ENCODE measurements at regions not wholly inside any gene's neighbourhood (a gene's known extent, or its start where the extent isn't known, plus 50 kb on each side); places are given as distances from the start of the nearest gene placed in this dataset.

DNA sequence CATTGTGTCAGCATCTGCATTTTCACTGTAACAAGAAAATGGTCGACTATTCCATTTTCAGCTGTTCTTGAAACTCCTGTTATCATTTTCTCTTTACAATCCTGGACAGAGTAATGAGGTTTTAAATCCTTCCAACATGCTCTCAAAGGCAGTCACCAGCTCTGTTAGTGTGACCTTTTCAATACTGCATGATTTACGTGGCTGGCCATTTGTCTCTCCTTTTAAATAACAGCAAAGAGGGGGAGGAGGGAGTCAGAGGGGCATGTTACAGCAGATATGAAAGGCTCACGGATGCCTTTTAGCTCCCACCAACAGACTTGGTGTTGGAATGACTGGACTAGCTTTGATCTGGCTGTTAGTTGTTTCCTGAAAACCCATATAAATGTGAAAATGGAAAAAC lies 1251.2 kb downstream of the AACS start:
- ATAC-seq (no peak), DNase-seq (no peak)
- Histone ChIP-seq H3K27ac (no peak overlapping the region), H3K27me3 (peaks cover 0 to 5% (median 0%) of the 10 kb centered on the region in 9 donors), H3K4me1 (no peaks in the 10 kb centered on the region), H3K9me3 (peaks cover 0 to 4% (median 0%) of the 10 kb centered on the region in 12 donors), H3K4me3 (no peak overlapping the region), H3K36me3 (no peaks in the 10 kb centered on the region)
- WGBS, 4 donors: 30 to 42% (median 36%) methylated on average over 3 of the region's 3 CpGs
- intact Hi-C loops (cut with DNase I): no loop called here
- no peak for TF ChIP-seq POLR2A (IDR thresholded peaks at IDR 0.05)
- TF ChIP-seq, protein P1, sequence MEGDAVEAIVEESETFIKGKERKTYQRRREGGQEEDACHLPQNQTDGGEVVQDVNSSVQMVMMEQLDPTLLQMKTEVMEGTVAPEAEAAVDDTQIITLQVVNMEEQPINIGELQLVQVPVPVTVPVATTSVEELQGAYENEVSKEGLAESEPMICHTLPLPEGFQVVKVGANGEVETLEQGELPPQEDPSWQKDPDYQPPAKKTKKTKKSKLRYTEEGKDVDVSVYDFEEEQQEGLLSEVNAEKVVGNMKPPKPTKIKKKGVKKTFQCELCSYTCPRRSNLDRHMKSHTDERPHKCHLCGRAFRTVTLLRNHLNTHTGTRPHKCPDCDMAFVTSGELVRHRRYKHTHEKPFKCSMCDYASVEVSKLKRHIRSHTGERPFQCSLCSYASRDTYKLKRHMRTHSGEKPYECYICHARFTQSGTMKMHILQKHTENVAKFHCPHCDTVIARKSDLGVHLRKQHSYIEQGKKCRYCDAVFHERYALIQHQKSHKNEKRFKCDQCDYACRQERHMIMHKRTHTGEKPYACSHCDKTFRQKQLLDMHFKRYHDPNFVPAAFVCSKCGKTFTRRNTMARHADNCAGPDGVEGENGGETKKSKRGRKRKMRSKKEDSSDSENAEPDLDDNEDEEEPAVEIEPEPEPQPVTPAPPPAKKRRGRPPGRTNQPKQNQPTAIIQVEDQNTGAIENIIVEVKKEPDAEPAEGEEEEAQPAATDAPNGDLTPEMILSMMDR (IDR thresholded peaks at IDR 0.05): no peak

- H3K4me3 ChIP-seq: no peak overlapping the region
- intact Hi-C loops (cut with DNase I): no loop called here
- DNase-seq: no peak
Measured at GRCh38 chr12:126337556-126338441, 1272.6 kb downstream of the AACS start.

GRCh38 chr12:126342866-126343265 lies 1277.6 kb downstream of the AACS start:
- intact Hi-C loops (cut with DNase I): no loop called here
- ATAC-seq: no peak
- no peak for DNase-seq

More at GRCh38 chr12:126337556-126338441, 1272.6 kb downstream of the AACS start:
- ATAC-seq: no peak
- Histone ChIP-seq H3K36me3 (no peaks in the 10 kb centered on the region), H3K27ac (no peak overlapping the region), H3K9me3 (no peaks in the 10 kb centered on the region), H3K27me3 (peaks cover 0 to 4% (median 0%) of the 10 kb centered on the region in 9 donors), H3K4me1 (no peaks in the 10 kb centered on the region)
- TF ChIP-seq, protein P1 (IDR thresholded peaks at IDR 0.05): no peak
- no peak for TF ChIP-seq POLR2A (IDR thresholded peaks at IDR 0.05)
- 68 to 74% (median 70%) methylated on average over 7 of the region's 7 CpGs for WGBS, 4 donors

GRCh38 chr12:126343321-126343720 lies 1278.1 kb downstream of the AACS start:
- H3K4me1 ChIP-seq: no peaks in the 10 kb centered on the region
- peaks cover 0 to 7% (median 0%) of the 10 kb centered on the region in 9 donors for H3K27me3 ChIP-seq
- H3K36me3 ChIP-seq: no peaks in the 10 kb centered on the region
- intact Hi-C loops (cut with DNase I): no loop called here
- H3K4me3 ChIP-seq: no peak overlapping the region
- no peaks in the 10 kb centered on the region for H3K9me3 ChIP-seq
- WGBS, 4 donors: 70 to 90% (median 82%) methylated on average over 3 of the region's 3 CpGs
- H3K27ac ChIP-seq: no peak overlapping the region
- DNase-seq (no peak), ATAC-seq (no peak)
- no peak for TF ChIP-seq POLR2A (IDR thresholded peaks at IDR 0.05)
- TF ChIP-seq, protein P1 (IDR thresholded peaks at IDR 0.05): no peak

More at GRCh38 chr12:126342866-126343265, 1277.6 kb downstream of the AACS start:
- H3K36me3 ChIP-seq: no peaks in the 10 kb centered on the region
- no peak overlapping the region for H3K4me3 ChIP-seq
- H3K4me1 ChIP-seq: no peaks in the 10 kb centered on the region
- TF ChIP-seq POLR2A (IDR thresholded peaks at IDR 0.05): no peak
- TF ChIP-seq, protein P1 (IDR thresholded peaks at IDR 0.05): no peak
- no peaks in the 10 kb centered on the region for H3K9me3 ChIP-seq
- WGBS, 4 donors: 68 to 84% (median 75%) methylated on average over 1 of the region's 1 CpG
- H3K27ac ChIP-seq: no peak overlapping the region
- peaks cover 0 to 7% (median 0%) of the 10 kb centered on the region in 9 donors for H3K27me3 ChIP-seq

Measured in heart left ventricle (tissue), 16 donors.